Natural killer cell (primary cell): ENCODE measurements at regions not wholly inside any gene's neighbourhood (a gene's known extent, or its start where the extent isn't known, plus 50 kb on each side); places are given as distances from the start of the nearest gene placed in this dataset.

Experiments
- ATAC-seq, 3 donors: fragments of 150-1000 bp in 2 of 3; fragments of 200-7000 bp in 1 of 3; cut with Tn5 transposase; 1 replicate in 1 of 3; 2 replicates in 2 of 3; pipeline ENCODE4 v1.10.0; 2021; ENCODE audit warnings: mild to moderate bottlenecking in 2 of 3, moderate library complexity in 2 of 3
- DNase-seq, 2 donors: peaks; one replicate each; pipeline versions ENCODE4 v3.0.0 to v3.0.0-alpha.2; 2013 to 2021; ENCODE audit warnings: mixed read lengths in 1 of 2
- H3K27ac ChIP-seq: one replicate; pipeline ENCODE4 v1.5.1; 2013; ENCODE audit warnings: mild to moderate bottlenecking, low read length
- H3K27me3 ChIP-seq: one replicate; pipeline ENCODE4 v1.6.1; 2013; ENCODE audit warnings: low read length; ENCODE audit not compliant: control insufficient read depth, insufficient read depth
- H3K36me3 ChIP-seq: one replicate; pipeline ENCODE4 v1.6.1; 2013; ENCODE audit warnings: low read length; ENCODE audit not compliant: control insufficient read depth, insufficient read depth
- H3K4me1 ChIP-seq: one replicate; pipeline ENCODE4 v1.6.1; 2013; ENCODE audit warnings: low read length; ENCODE audit not compliant: control insufficient read depth, insufficient read depth
- H3K4me3 ChIP-seq: one replicate; pipeline ENCODE4 v1.5.1; 2013; ENCODE audit warnings: low read length
- H3K9me3 ChIP-seq: one replicate; pipeline ENCODE4 v1.6.1; 2013; ENCODE audit warnings: low read length; ENCODE audit not compliant: control insufficient read depth, insufficient read depth
- H3K27ac Mint-ChIP-seq, 2 donors: one replicate each; pipeline ENCODE4 v1.8.0; 2022; ENCODE audit warnings: mild to moderate bottlenecking in 2 of 2, mixed read lengths in 2 of 2, moderate library complexity in 1 of 2
- H3K27me3 Mint-ChIP-seq, 2 donors: one replicate each; pipeline ENCODE4 v1.8.0; 2022; ENCODE audit warnings: low read depth in 2 of 2, mixed read lengths in 2 of 2
- H3K36me3 Mint-ChIP-seq: one replicate; pipeline ENCODE4 v1.8.0; 2022; ENCODE audit warnings: mixed read lengths
- H3K4me1 Mint-ChIP-seq, 2 donors: one replicate each; pipeline ENCODE4 v1.8.0; 2022; ENCODE audit warnings: mixed read lengths in 2 of 2
- H3K4me3 Mint-ChIP-seq: one replicate; pipeline ENCODE4 v1.8.0; 2022; ENCODE audit warnings: mild to moderate bottlenecking, moderate library complexity, mixed read lengths
- H3K9me3 Mint-ChIP-seq, 2 donors: one replicate each; pipeline ENCODE4 v1.8.0; 2022; ENCODE audit warnings: mixed read lengths in 2 of 2
- WGBS: methylation state at CpG from one replicate; pipeline ENCODE4 v1.1.7; 2013; ENCODE audit warnings: missing lambda C conversion rate; ENCODE audit not compliant: insufficient coverage; 5-methylcytosine and 5-hydroxymethylcytosine counted together
- intact Hi-C: fragments of 100-400 bp; cut with micrococcal nuclease; formaldehyde crosslinking; loops from one replicate; pipeline ENCODE4 v1.14.2; 2022
- TF ChIP-seq, protein P1 (sequence below): fragments of 200-600 bp; IDR thresholded peaks from one replicate; pipeline ENCODE4 v1.8.0; 2022; ENCODE audit warnings: antibody characterized with exemption

DNA sequence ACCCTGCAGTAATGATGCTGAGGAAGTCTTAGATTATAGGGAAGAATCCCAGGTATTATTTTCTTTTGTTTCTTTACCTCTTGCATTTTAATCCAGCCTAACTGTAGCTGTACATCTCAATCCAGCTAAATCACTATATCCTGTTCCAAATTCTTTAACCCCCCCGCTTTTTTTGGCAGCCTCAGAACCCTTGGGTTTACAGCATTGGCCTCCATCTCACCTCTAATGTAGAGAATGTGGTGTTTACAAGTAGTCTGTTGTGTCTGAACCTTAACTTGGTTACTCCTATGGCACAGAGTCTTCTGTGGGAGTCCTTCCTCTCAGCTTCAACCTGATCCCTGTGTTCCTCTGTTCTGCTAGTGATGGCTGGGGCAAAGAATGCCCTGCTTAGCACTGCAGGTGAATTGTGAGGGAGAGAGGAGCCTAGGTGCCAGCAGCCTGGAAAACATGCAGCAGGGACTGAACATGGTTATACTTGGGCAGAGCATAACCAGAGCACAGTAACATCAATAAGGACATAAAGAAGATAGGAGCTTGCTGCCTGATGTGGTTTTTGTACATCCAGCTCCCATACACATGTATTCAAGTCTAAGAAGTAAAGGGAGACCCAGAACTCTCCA is 130.2 kb downstream of the FAM124B start:
- Histone ChIP-seq H3K4me3 (no peak overlapping the region), H3K9me3 (no peaks in the 10 kb centered on the region), H3K27me3 (no peaks in the 10 kb centered on the region), H3K36me3 (no peaks in the 10 kb centered on the region), H3K4me1 (no peaks in the 10 kb centered on the region), H3K27ac (no peak overlapping the region)
- no peak for ATAC-seq
- Mint-ChIP-seq H3K4me3 (no peak overlapping the region), H3K36me3 (no peaks in the 10 kb centered on the region), H3K27ac (no peak overlapping the region), H3K9me3 (no peaks in the 10 kb centered on the region), H3K27me3 (peaks cover 9 to 29% of the 10 kb centered on the region in 2 donors), H3K4me1 (no peaks in the 10 kb centered on the region)
- TF ChIP-seq, protein P1, sequence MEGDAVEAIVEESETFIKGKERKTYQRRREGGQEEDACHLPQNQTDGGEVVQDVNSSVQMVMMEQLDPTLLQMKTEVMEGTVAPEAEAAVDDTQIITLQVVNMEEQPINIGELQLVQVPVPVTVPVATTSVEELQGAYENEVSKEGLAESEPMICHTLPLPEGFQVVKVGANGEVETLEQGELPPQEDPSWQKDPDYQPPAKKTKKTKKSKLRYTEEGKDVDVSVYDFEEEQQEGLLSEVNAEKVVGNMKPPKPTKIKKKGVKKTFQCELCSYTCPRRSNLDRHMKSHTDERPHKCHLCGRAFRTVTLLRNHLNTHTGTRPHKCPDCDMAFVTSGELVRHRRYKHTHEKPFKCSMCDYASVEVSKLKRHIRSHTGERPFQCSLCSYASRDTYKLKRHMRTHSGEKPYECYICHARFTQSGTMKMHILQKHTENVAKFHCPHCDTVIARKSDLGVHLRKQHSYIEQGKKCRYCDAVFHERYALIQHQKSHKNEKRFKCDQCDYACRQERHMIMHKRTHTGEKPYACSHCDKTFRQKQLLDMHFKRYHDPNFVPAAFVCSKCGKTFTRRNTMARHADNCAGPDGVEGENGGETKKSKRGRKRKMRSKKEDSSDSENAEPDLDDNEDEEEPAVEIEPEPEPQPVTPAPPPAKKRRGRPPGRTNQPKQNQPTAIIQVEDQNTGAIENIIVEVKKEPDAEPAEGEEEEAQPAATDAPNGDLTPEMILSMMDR, result no peak
- no peak for DNase-seq
- WGBS, result no CpG with 5 or more reads among the region's 1 CpG
- intact Hi-C loops, result no loop called here

DNA sequence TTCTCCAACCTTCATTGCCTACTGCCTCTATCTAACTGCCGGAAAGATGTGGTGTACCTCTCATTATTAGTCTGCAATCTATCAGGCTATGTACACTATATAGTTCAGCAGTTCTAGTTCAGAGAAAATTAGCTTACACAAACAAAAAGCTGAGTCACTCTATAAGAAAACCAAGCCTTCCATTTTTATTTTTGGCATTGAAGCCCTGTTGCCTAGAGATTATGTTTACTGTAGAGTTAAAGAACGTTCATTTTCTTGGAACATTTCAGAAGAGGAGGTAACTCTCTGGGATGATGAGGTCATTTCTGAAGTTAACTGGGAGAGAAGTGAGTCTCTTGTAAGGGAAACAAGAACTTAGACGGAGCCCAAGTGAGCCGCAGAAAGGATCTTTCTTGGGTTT is 133.5 kb downstream of the FAM124B start:
- peaks cover 16 to 27% of the 10 kb centered on the region in 2 donors for H3K27me3 Mint-ChIP-seq

DNA sequence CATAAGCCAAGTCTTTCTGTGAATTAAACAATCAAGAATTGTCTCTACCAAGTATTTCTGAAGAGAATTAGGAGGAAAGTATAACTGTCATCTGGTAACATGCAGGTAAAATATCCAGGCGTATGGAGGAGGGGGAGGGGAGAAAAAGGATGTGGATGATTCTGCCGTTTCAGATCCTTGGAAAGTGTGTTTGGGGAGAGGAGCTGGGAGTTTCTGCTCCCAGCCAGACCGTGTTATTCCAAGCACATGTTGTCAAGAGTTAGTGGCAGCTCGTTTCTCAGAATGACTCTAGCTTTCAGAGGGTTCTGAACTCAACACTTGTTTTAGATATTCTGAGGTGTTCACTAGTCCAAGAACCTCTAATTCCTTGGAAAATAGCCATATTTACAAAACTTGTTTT is 137.6 kb downstream of the FAM124B start:
- Mint-ChIP-seq H3K27me3 (peaks cover 9 to 23% of the 10 kb centered on the region in 2 donors), H3K27ac (no peak overlapping the region), H3K9me3 (no peaks in the 10 kb centered on the region), H3K4me1 (peaks cover 0 to 5% of the 10 kb centered on the region in 2 donors), H3K4me3 (no peak overlapping the region), H3K36me3 (no peaks in the 10 kb centered on the region)
- Histone ChIP-seq H3K4me1 (no peaks in the 10 kb centered on the region), H3K27ac (no peak overlapping the region), H3K4me3 (no peak overlapping the region), H3K27me3 (no peaks in the 10 kb centered on the region), H3K36me3 (no peaks in the 10 kb centered on the region), H3K9me3 (no peaks in the 10 kb centered on the region)
- TF ChIP-seq, protein P1, result no peak
- 77% methylated on average over 4 of the region's 4 CpGs for WGBS
- no peak for DNase-seq
- ATAC-seq, result no peak
- intact Hi-C loops, result no loop called here

More for the DNA sequence above, 133.5 kb downstream of the FAM124B start:
- no peak overlapping the region for H3K27ac Mint-ChIP-seq
- no peak overlapping the region for H3K4me3 Mint-ChIP-seq
- no peaks in the 10 kb centered on the region for H3K36me3 Mint-ChIP-seq
- intact Hi-C loops, result no loop called here
- H3K4me3 ChIP-seq, result no peak overlapping the region
- ATAC-seq (no peak), DNase-seq (no peak)
- TF ChIP-seq, protein P1, result no peak
- no peaks in the 10 kb centered on the region for H3K9me3 Mint-ChIP-seq
- H3K36me3 ChIP-seq, result no peaks in the 10 kb centered on the region
- no peak overlapping the region for H3K27ac ChIP-seq
- no peaks in the 10 kb centered on the region for H3K4me1 Mint-ChIP-seq
- H3K9me3 ChIP-seq, result no peaks in the 10 kb centered on the region
- 71% methylated on average over 4 of the region's 4 CpGs for WGBS
- H3K4me1 ChIP-seq, result no peaks in the 10 kb centered on the region
- no peaks in the 10 kb centered on the region for H3K27me3 ChIP-seq

DNA sequence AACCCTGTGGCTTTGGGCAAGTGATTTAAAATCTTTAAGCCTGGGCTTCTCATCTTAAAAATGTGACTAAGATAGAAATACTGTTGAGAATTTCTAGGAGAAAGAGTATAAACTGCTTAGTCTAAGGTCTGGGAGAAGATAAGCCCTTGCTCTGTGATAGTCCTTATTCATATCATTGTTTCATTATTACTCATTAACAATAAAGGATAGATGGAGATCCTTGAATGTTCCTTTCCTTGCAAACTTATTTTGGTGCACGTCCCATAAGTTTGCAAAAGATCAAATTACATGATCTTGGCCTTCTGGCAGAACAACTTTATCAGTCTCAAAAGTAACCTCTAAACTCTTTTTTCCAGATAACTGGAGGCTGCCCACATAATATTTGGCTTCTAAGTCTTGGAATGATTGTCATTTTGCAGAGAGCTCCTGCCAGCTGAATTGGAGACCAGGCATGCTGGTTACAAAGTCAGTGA is 138.3 kb downstream of the FAM124B start:
- Mint-ChIP-seq H3K4me3 (no peak overlapping the region), H3K9me3 (no peaks in the 10 kb centered on the region), H3K36me3 (no peaks in the 10 kb centered on the region), H3K27me3 (peaks cover 12 to 23% of the 10 kb centered on the region in 2 donors), H3K4me1 (peaks cover 0 to 5% of the 10 kb centered on the region in 2 donors), H3K27ac (no peak overlapping the region)
- no peak overlapping the region for H3K27ac ChIP-seq
- no peaks in the 10 kb centered on the region for H3K36me3 ChIP-seq
- 100% methylated on average over 1 of the region's 1 CpG for WGBS
- no peaks in the 10 kb centered on the region for H3K4me1 ChIP-seq
- no peak for ATAC-seq
- H3K27me3 ChIP-seq, result no peaks in the 10 kb centered on the region
- H3K9me3 ChIP-seq, result no peaks in the 10 kb centered on the region
- DNase-seq, result no peak
- H3K4me3 ChIP-seq, result no peak overlapping the region
- intact Hi-C loops, result no loop called here
- TF ChIP-seq, protein P1, result no peak
